IMR-90 (cell line): ENCODE measurements at regions not wholly inside any gene's neighbourhood (a gene's known extent, or its start where the extent isn't known, plus 50 kb on each side); places are given as distances from the start of the nearest gene placed in this dataset.
A peak's percentile ranks its signal among the peaks of the same experiment; 100 is the strongest.

Source experiments
- ATAC-seq: fragments of 200-7000 bp; cut with Tn5 transposase; 2 replicates; pipeline ENCODE4 v1.9.1; 2020; ENCODE audit warnings: low read depth, mild to moderate bottlenecking, moderate library complexity
- BruUV-seq: library from RNA; stranded (reverse); fragments of 400-500 nt; replicated peaks from 2 replicates; lab custom pipeline; 2021; lab: Mats Ljungman, UMichigan
- CTCF ChIA-PET: fragments of 300-600 bp; formaldehyde crosslinking; extraction: SDS; loops from one replicate; lab custom pipeline; 2021; ENCODE audit warnings: antibody characterized with exemption; lab: Yijun Ruan, JAX
- POLR2A ChIA-PET: fragments of 300-600 bp; sonication (Branson Sonifier 250); formaldehyde crosslinking; loops from one replicate; lab custom pipeline; 2022; ENCODE audit warnings: antibody characterized with exemption; ENCODE audit not compliant: unreplicated experiment; lab: Charles Lee
- DNase-seq: peaks from one replicate; pipeline ENCODE4 v3.0.0; 2013
- H2AFZ ChIP-seq: replicated peaks from 2 replicates; pipeline ENCODE3; 2013; ENCODE audit warnings: low read length, mild to moderate bottlenecking; ENCODE audit not compliant: poor library complexity
- H2AK5ac ChIP-seq: 2 replicates; pipeline ENCODE4 v1.6.1; 2013; ENCODE audit warnings: low read depth, low read length, inconsistent platforms
- H2AK9ac ChIP-seq: replicated peaks from 2 replicates; pipeline ENCODE3; 2013; ENCODE audit warnings: mild to moderate bottlenecking, low read depth, low read length, moderate library complexity; ENCODE audit not compliant: poor library complexity
- H2BK120ac ChIP-seq: 2 replicates; pipeline ENCODE4 v1.6.1; 2013; ENCODE audit warnings: low read depth, low read length, inconsistent platforms
- H2BK15ac ChIP-seq: 3 replicates; pipeline ENCODE4 v1.6.1; 2013; ENCODE audit warnings: low read depth, low read length, inconsistent platforms
- H2BK20ac ChIP-seq: 2 replicates; pipeline ENCODE4 v1.6.1; 2013; ENCODE audit warnings: low read depth, mild to moderate bottlenecking, inconsistent platforms, low read length, moderate library complexity
- H2BK5ac ChIP-seq: 2 replicates; pipeline ENCODE4 v1.6.1; 2013; ENCODE audit warnings: mild to moderate bottlenecking, low read depth, low read length, inconsistent platforms; ENCODE audit not compliant: poor library complexity, severe bottlenecking
- H3K14ac ChIP-seq: replicated peaks from 2 replicates; pipeline ENCODE4 v1.6.1; 2013; ENCODE audit warnings: low read depth, low read length, inconsistent platforms
- H3K18ac ChIP-seq: 2 replicates; pipeline ENCODE4 v1.6.1; 2013; ENCODE audit warnings: low read depth, low read length, control low read depth
- H3K23ac ChIP-seq: 2 replicates; pipeline ENCODE4 v1.6.1; 2013; ENCODE audit warnings: low read depth, low read length, inconsistent platforms
- H3K27ac ChIP-seq: 2 replicates; pipeline ENCODE4 v1.5.1; 2013; ENCODE audit warnings: mild to moderate bottlenecking, control low read depth, low read length; ENCODE audit not compliant: insufficient read depth
- H3K27me3 ChIP-seq: 2 replicates; pipeline ENCODE4 v1.6.1; 2013; ENCODE audit warnings: low read length; ENCODE audit not compliant: control insufficient read depth, insufficient read depth
- H3K36me3 ChIP-seq: 2 replicates; pipeline ENCODE4 v1.6.1; 2013; ENCODE audit warnings: low read length, mixed read lengths; ENCODE audit not compliant: control insufficient read depth, insufficient read depth
- H3K4ac ChIP-seq: 2 replicates; pipeline ENCODE4 v1.6.1; 2013; ENCODE audit warnings: low read depth, low read length, inconsistent platforms
- H3K4me1 ChIP-seq: 2 replicates; pipeline ENCODE4 v1.6.1; 2013; ENCODE audit warnings: low read length, mixed read lengths; ENCODE audit not compliant: control insufficient read depth, insufficient read depth
- H3K4me2 ChIP-seq: 2 replicates; pipeline ENCODE4 v1.6.1; 2013; ENCODE audit warnings: low read depth, mild to moderate bottlenecking, control low read depth, low read length, moderate library complexity
- H3K4me3 ChIP-seq: 2 replicates; pipeline ENCODE4 v1.5.1; 2013; ENCODE audit warnings: low read depth, mild to moderate bottlenecking, control low read depth, low read length, moderate library complexity; ENCODE audit not compliant: insufficient read depth
- H3K56ac ChIP-seq: 2 replicates; pipeline ENCODE4 v1.6.1; 2013; ENCODE audit warnings: low read length, inconsistent platforms; ENCODE audit not compliant: insufficient read depth; ENCODE audit errors: extremely low read depth
- H3K79me1 ChIP-seq, 2 experiments: 2 replicates each; pipeline ENCODE4 v1.6.1; 2013; ENCODE audit warnings: low read length in 2 of 2, inconsistent platforms in 1 of 2, low read depth in 1 of 2
- H3K9ac ChIP-seq: 2 replicates; pipeline ENCODE4 v1.6.1; 2013; ENCODE audit warnings: low read depth, low read length, control low read depth
- H3K9me1 ChIP-seq: 2 replicates; pipeline ENCODE4 v1.6.1; 2013; ENCODE audit warnings: low read length, inconsistent platforms; ENCODE audit not compliant: insufficient read depth
- H3K9me3 ChIP-seq: 2 replicates; pipeline ENCODE4 v1.6.1; 2013; ENCODE audit warnings: low read length; ENCODE audit not compliant: control insufficient read depth, insufficient read depth
- H4K20me1 ChIP-seq: 2 replicates; pipeline ENCODE4 v1.6.1; 2013; ENCODE audit warnings: low read length, inconsistent platforms; ENCODE audit not compliant: insufficient read depth
- H4K5ac ChIP-seq: 2 replicates; pipeline ENCODE4 v1.6.1; 2013; ENCODE audit warnings: mild to moderate bottlenecking, low read depth, low read length, control low read depth
- H4K8ac ChIP-seq, 2 experiments: 2 replicates each; pipeline ENCODE4 v1.6.1; 2013; ENCODE audit warnings: low read depth in 2 of 2, low read length in 2 of 2, control low read depth in 1 of 2, inconsistent platforms in 1 of 2
- H4K91ac ChIP-seq: 2 replicates; pipeline ENCODE4 v1.6.1; 2013; ENCODE audit warnings: low read depth, low read length, inconsistent platforms; ENCODE audit not compliant: insufficient read depth
- CHD1 ChIP-seq: IDR thresholded peaks from 2 replicates; pipeline ENCODE4 v1.6.1; 2012; ENCODE audit warnings: low read depth, low read length, improper control_type of control experiment
- CTCF ChIP-seq: conservative IDR thresholded peaks from 2 replicates; pipeline ENCODE4 v1.5.1; 2012; ENCODE audit warnings: mild to moderate bottlenecking, low read depth, low read length, improper control_type of control experiment
- ELK1 ChIP-seq: fragments of 150-350 bp; IDR thresholded peaks from 2 replicates; pipeline ENCODE4 v1.6.1; 2016; ENCODE audit warnings: low read depth, mild to moderate bottlenecking, low read length, moderate library complexity, borderline replicate concordance
- FOS ChIP-seq: fragments of 150-350 bp; IDR thresholded peaks from 2 replicates; pipeline ENCODE4 v1.6.1; 2016; ENCODE audit warnings: low read depth, low read length
- MAFK ChIP-seq: IDR thresholded peaks from 2 replicates; pipeline ENCODE4 v1.6.1; 2012; ENCODE audit warnings: low read depth, low read length, improper control_type of control experiment
- MAZ ChIP-seq: IDR thresholded peaks from 2 replicates; pipeline ENCODE4 v1.6.1; 2012; ENCODE audit warnings: low read depth, mild to moderate bottlenecking, low read length, improper control_type of control experiment, moderate library complexity, borderline replicate concordance
- MXI1 ChIP-seq: IDR thresholded peaks from 2 replicates; pipeline ENCODE4 v1.6.1; 2012; ENCODE audit warnings: low read depth, mild to moderate bottlenecking, low read length, moderate library complexity, borderline replicate concordance
- NFE2L2 ChIP-seq: fragments of 150-350 bp; IDR thresholded peaks from 2 replicates; pipeline ENCODE4 v1.6.1; 2016; ENCODE audit warnings: low read depth, mild to moderate bottlenecking, low read length
- RCOR1 ChIP-seq: IDR thresholded peaks from 2 replicates; pipeline ENCODE4 v1.6.1; 2012; ENCODE audit warnings: mild to moderate bottlenecking, low read length, improper control_type of control experiment; ENCODE audit not compliant: insufficient replicate concordance
- RFX5 ChIP-seq: IDR thresholded peaks from 2 replicates; pipeline ENCODE4 v1.8.0; 2012; ENCODE audit warnings: low read depth, mild to moderate bottlenecking, low read length, moderate library complexity
- SMC3 ChIP-seq: fragments of 150-350 bp; IDR thresholded peaks from 2 replicates; pipeline ENCODE4 v1.6.1; 2016; ENCODE audit warnings: low read depth, mild to moderate bottlenecking, antibody characterized with exemption, low read length, moderate library complexity
- WGBS, 2 experiments: methylation state at CpG; one replicate each; pipeline versions ENCODE4 v1.1.5 to v1.1.7; 2013; ENCODE audit warnings: missing lambda C conversion rate in 2 of 2; ENCODE audit not compliant: insufficient read length in 1 of 2; ENCODE audit errors: extremely low coverage in 2 of 2; 5-methylcytosine and 5-hydroxymethylcytosine counted together
- dilution Hi-C: fragments of 300-500 bp; cut with HindIII; formaldehyde crosslinking; loops from one replicate; pipeline ENCODE4 v1.14.3; 2018; ENCODE audit warnings: low sequenced_read_pairs; ENCODE audit not compliant: unreplicated experiment
- in situ Hi-C: fragments of 300-500 bp; cut with MboI; formaldehyde crosslinking; loops from 3 replicates; pipeline ENCODE4 v1.14.3; 2019; ENCODE audit warnings: low sequenced_read_pairs, inconsistent platforms, mixed read lengths
- intact Hi-C: fragments of 100-400 bp; cut with micrococcal nuclease; formaldehyde crosslinking; loops from 2 replicates; pipeline ENCODE4 v1.10.0; 2022
- TF ChIP-seq, protein P1 (sequence below): fragments of 150-350 bp; IDR thresholded peaks from 2 replicates; pipeline ENCODE4 v1.6.1; 2017; ENCODE audit warnings: mild to moderate bottlenecking, antibody characterized with exemption, low read length, low read depth

DNA sequence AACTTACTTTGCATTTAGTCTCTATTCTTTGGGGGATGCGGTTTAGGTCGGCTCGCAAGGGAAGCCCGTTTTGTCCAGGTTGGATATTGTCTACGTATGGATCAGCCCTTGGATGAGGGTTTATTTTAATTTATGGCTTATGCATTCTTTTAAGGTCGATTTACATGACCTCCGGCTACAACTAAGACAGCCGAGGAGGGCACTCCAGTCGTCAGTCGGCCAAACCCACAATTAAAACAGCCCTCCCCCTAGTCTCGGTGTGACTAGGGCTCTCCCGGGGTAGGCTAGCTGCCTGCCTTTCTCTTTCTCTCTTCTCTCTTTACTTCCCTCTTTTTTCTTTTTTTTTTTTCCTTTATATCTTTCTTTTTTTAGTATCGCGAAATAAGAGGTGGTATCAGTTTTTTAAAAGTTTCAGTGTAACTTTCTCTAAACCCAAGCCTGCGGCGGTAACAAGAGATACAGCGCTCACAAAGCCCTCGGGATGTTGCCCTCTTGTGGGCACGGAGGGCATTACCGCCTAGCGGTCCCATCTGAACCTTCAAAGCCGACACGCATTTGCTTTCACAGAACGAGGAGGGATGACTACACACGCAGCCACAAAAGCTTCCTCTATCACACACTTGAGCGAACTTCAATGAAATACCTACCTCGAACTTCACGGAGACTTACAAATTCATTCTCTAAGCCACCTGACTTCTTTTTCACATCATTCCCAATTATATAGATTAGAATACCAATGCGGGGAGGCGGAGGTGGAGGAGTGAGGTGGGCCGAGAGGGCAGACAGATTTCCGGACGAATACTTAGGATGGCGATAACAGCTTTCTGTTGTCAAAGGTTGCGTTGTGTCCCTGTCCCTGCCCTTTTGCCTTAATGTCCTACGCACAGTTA is 132.3 kb upstream of the C11orf58 start:
- Histone ChIP-seq H4K91ac (peak overlapping the region; percentile 95), H3K18ac (peak overlapping the region; percentile 96), H2AK5ac (peak overlapping the region; percentile 80), H3K14ac (peak overlapping the region; percentile 97), H3K56ac (peak overlapping the region; percentile 95), H3K9me3 (no peaks in the 10 kb centered on the region), H4K5ac (peak overlapping the region; percentile 61), H3K4me3 (peak overlapping the region; percentile 67), H3K36me3 (no peaks in the 10 kb centered on the region), H3K9me1 (peaks cover 6% of the 10 kb centered on the region; the same call in 1 of the 2 replicates), H2AFZ (peak overlapping the region; percentile 93), H3K27me3 (no peaks in the 10 kb centered on the region), H3K27ac (peak overlapping the region; percentile 93), H3K9ac (peak overlapping the region; percentile 95), H3K23ac (peak overlapping the region; percentile 99), H2BK20ac (peak overlapping the region; percentile 42), H3K79me1 (peaks cover 6 to 31% of the 10 kb centered on the region in 2 experiments; a peak in 3 of 4 replicates), H2BK120ac (peak overlapping the region; percentile 88), H4K8ac (peak overlapping the region; percentile 60 to 95), H2BK15ac (peak overlapping the region; percentile 81), H3K4me2 (peak overlapping the region; percentile 78), H2AK9ac (peak overlapping the region; percentile 88), H3K4ac (peak overlapping the region; percentile 97), H3K4me1 (peaks cover 10% of the 10 kb centered on the region), H4K20me1 (no peaks in the 10 kb centered on the region), H2BK5ac (peak overlapping the region; percentile 92)
- 0% methylated on average over 5 of the region's 36 CpGs; no CpG with 5 or more reads in 1 of the 2 experiments for WGBS, 2 experiments
- DNase-seq (peak; percentile 96), ATAC-seq (peak; percentile 40)
- POLR2A ChIA-PET, result interaction anchor here (1.0 to 3.6 kb wide), 4 partner anchors 224 to 857 kb away, joined by 3 to 22 read pairs (median 8); no protein-coding TSS in a partner anchor
- no TSS peak for BruUV-seq
- in situ Hi-C loops, result loop anchor here (5.0 to 10.0 kb wide), 2 partner anchors 621 to 964 kb away; no protein-coding TSS in a partner anchor
- intact Hi-C loops, result loop anchor here (1.0 to 10.0 kb wide), 9 partner anchors 94 to 956 kb away; no protein-coding TSS in a partner anchor
- dilution Hi-C loops, result no loop called here
- CTCF ChIA-PET, result interaction anchor here (0.6 to 1.0 kb wide), 5 partner anchors 9 to 776 kb away, joined by 3 read pairs; no protein-coding TSS in a partner anchor
- peak; percentile 86 for TF ChIP-seq SMC3
- no peak for TF ChIP-seq ELK1
- peak; percentile 97 for TF ChIP-seq CTCF
- TF ChIP-seq MXI1, result peak; percentile 63
- TF ChIP-seq, protein P1, sequence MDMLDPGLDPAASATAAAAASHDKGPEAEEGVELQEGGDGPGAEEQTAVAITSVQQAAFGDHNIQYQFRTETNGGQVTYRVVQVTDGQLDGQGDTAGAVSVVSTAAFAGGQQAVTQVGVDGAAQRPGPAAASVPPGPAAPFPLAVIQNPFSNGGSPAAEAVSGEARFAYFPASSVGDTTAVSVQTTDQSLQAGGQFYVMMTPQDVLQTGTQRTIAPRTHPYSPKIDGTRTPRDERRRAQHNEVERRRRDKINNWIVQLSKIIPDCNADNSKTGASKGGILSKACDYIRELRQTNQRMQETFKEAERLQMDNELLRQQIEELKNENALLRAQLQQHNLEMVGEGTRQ, result no peak
- no peak for TF ChIP-seq RFX5
- TF ChIP-seq NFE2L2, result no peak
- TF ChIP-seq FOS, result no peak
- TF ChIP-seq MAZ, result no peak
- TF ChIP-seq RCOR1, result peak; percentile 6
- TF ChIP-seq MAFK, result no peak
- TF ChIP-seq CHD1, result no peak
